ENCODE measurements at regions not wholly inside any gene's neighbourhood (a gene's known extent, or its start where the extent isn't known, plus 50 kb on each side); places are given as distances from the start of the nearest gene placed in this dataset.

DNA sequence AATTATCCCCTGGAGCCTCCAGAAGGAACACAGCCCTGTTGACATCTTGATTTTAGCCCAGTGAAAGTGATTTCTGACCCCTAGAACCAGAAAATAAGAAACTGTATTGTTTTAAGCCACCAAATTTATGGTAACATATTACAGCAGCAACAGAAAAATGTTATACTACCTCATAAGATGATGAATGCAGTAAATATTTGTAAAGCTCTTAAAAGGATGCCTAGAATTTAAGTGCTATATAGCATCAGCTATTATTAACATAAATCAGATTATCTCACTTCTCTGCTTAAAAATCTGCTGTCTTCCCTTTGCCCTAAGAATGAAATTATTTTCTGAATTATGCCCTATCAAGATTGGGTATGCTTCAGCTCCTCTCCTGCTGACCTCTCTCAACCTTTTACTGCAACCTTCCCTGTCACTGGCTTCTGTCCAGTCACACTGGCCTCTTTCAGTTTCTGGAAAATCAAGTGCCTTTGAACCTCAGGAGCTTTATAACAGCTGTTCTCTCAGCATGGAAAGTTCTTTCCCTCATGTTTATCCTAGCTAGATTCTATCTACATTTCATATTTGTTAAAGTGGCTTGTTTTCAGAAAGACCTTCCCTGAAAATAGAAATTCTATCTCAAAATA is 78.9 kb downstream of the GPR37 start (continued):
- TF ChIP-seq ZFP36 (IDR thresholded peaks at IDR 0.05; ENCODE audit: low read depth, low read length, partially characterized antibody) (no peak), ZKSCAN8 (CRISPR knock-in tag; IDR thresholded peaks at IDR 0.05) (no peak), FOXJ2 (tag; IDR thresholded peaks at IDR 0.05) (no peak), FOXP1 (CRISPR knock-in tag; IDR thresholded peaks at IDR 0.05) (no peak), ZNF3 (CRISPR knock-in tag; IDR thresholded peaks at IDR 0.05) (no peak), SMARCA4 (IDR thresholded peaks at IDR 0.05) (no peak), HDAC1 (IDR thresholded peaks at IDR 0.05) (no peak)
- TF ChIP-seq, protein P1, sequence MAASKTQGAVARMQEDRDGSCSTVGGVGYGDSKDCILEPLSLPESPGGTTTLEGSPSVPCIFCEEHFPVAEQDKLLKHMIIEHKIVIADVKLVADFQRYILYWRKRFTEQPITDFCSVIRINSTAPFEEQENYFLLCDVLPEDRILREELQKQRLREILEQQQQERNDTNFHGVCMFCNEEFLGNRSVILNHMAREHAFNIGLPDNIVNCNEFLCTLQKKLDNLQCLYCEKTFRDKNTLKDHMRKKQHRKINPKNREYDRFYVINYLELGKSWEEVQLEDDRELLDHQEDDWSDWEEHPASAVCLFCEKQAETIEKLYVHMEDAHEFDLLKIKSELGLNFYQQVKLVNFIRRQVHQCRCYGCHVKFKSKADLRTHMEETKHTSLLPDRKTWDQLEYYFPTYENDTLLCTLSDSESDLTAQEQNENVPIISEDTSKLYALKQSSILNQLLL (CRISPR knock-in tag; IDR thresholded peaks at IDR 0.05; ENCODE audit: borderline replicate concordance): no peak
- TF ChIP-seq, protein P2, sequence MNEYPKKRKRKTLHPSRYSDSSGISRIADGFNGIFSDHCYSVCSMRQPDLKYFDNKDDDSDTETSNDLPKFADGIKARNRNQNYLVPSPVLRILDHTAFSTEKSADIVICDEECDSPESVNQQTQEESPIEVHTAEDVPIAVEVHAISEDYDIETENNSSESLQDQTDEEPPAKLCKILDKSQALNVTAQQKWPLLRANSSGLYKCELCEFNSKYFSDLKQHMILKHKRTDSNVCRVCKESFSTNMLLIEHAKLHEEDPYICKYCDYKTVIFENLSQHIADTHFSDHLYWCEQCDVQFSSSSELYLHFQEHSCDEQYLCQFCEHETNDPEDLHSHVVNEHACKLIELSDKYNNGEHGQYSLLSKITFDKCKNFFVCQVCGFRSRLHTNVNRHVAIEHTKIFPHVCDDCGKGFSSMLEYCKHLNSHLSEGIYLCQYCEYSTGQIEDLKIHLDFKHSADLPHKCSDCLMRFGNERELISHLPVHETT (CRISPR knock-in tag; conservative IDR thresholded peaks at IDR 0.05 in 1 of 2, IDR thresholded peaks at IDR 0.05 in 1 of 2): no peak

Measured in K562 (cell line).